ENCODE measurements at regions not wholly inside any gene's neighbourhood (a gene's known extent, or its start where the extent isn't known, plus 50 kb on each side); places are given as distances from the start of the nearest gene placed in this dataset.

DNA sequence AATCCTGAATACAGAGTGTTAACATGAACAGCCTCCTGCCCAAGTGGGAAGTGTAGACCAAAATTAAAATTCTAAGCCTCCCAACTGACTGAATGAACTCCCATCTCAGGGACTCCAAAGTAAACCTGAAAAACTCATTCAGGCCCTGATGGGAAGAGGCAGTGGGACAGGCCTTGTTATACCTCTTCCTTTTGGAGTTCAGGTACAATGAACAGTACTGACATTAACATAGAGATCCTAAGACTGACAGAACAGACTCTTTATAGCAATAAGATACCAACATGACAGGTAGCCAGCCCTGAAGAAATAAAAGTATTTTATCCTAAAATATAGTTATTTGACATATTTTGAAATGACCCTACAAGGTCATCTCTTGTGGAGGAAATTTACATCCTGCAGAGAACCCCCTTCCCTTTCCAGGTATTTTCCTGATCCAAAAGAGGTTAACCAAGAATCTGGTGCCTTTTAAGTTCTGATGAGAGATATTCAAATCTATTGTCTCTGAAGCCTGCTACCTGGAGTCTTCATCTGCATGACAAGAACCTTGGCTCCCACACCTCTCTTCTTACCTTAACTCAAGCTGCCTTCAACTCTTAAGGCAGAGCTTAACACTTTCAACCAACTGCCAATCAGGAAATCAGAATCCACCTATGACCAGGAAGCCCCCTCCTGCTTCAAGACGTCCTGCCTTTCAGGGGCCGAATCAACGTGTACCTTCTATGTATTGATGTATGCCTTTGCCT is 103.3 kb upstream of the PFKP start:
- no peaks in the 10 kb centered on the region for H3K27me3 ChIP-seq
- no peak for ATAC-seq
- H3K4me1 ChIP-seq = no peaks in the 10 kb centered on the region
- H3K9me3 ChIP-seq = peaks cover 0 to 2% of the 10 kb centered on the region in 2 donors
- TF ChIP-seq, protein P1, sequence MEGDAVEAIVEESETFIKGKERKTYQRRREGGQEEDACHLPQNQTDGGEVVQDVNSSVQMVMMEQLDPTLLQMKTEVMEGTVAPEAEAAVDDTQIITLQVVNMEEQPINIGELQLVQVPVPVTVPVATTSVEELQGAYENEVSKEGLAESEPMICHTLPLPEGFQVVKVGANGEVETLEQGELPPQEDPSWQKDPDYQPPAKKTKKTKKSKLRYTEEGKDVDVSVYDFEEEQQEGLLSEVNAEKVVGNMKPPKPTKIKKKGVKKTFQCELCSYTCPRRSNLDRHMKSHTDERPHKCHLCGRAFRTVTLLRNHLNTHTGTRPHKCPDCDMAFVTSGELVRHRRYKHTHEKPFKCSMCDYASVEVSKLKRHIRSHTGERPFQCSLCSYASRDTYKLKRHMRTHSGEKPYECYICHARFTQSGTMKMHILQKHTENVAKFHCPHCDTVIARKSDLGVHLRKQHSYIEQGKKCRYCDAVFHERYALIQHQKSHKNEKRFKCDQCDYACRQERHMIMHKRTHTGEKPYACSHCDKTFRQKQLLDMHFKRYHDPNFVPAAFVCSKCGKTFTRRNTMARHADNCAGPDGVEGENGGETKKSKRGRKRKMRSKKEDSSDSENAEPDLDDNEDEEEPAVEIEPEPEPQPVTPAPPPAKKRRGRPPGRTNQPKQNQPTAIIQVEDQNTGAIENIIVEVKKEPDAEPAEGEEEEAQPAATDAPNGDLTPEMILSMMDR (IDR thresholded peaks at IDR 0.05) = no peak
- no peak for DNase-seq
- H3K4me3 ChIP-seq = no peak overlapping the region
- intact Hi-C loops (cut with DNase I) = no loop called here
- H3K27ac ChIP-seq = no peak overlapping the region
- H3K36me3 ChIP-seq = no peaks in the 10 kb centered on the region

DNA sequence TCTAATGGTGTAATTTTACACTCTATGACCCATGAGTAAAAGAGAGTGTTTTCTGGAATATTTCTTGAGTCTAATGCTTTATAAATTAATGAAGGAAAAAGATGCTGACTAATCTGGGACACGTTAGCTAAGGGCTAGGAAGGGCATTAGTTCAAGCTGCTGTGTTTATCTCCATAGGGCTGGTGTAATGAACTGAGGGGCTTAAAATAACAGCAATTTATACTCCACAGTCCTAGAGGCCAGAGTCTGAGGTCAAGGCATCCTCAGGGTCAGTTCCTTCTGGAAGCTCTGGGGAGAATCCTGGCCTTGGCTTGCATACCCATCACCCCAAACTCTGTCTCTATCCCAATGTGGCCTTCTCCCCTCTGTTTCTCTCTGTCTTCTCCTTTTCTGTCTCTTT is 105.2 kb upstream of the PFKP start:
- Histone ChIP-seq H3K36me3 (no peaks in the 10 kb centered on the region), H3K27ac (no peak overlapping the region), H3K4me1 (no peaks in the 10 kb centered on the region), H3K4me3 (no peak overlapping the region), H3K27me3 (no peaks in the 10 kb centered on the region), H3K9me3 (peaks cover 0 to 2% of the 10 kb centered on the region in 2 donors)
- intact Hi-C loops (cut with DNase I) = no loop called here
- DNase-seq (no peak), ATAC-seq (no peak)
- TF ChIP-seq, protein P1 (IDR thresholded peaks at IDR 0.05) = no peak

DNA sequence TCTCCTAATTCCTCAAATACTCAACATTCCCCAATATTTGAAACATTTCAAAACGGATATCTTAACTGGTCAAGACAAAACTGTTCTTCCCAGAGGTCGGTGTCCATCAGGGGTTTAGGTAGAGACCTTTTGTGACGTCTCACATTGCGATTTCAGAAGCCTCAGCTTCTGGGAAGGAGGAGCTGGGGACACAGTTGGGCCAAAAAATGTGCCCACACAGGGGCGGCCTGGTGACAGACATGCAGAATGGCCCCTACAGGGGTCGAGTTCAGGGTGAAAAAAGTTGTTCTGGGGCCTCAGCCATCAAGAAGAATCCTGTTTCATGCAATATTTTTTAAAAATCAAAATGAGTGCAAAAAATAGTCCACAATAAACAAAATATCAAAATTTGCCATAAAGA is 108.7 kb upstream of the PFKP start:
- H3K27me3 ChIP-seq = no peaks in the 10 kb centered on the region
- H3K4me1 ChIP-seq = no peaks in the 10 kb centered on the region
- H3K27ac ChIP-seq = no peak overlapping the region
- intact Hi-C loops (cut with DNase I) = no loop called here
- DNase-seq (no peak), ATAC-seq (no peak)
- H3K9me3 ChIP-seq = peaks cover 0 to 2% of the 10 kb centered on the region in 2 donors
- no peaks in the 10 kb centered on the region for H3K36me3 ChIP-seq
- TF ChIP-seq, protein P1 (IDR thresholded peaks at IDR 0.05) = no peak
- no peak overlapping the region for H3K4me3 ChIP-seq

DNA sequence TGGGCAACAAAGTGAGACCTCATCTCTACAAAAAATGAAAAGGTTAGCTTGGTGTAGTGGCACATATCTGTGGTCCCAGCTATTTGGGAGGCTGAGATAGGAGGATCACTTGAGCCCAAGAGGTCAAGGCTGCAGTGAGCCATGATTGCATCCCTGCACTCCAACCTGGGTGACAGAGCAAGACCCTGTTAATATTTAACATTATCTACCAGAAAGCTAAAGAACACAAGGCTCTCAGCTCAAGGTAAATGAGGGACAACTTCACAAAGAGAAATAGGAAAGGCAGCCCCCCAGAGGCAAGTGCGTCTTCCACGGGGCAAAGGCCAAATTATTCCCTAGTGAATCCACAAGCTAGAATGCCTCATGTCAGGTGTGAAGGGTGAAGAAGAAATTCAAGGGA is 109.6 kb upstream of the PFKP start:
- peaks cover 0 to 2% of the 10 kb centered on the region in 2 donors for H3K9me3 ChIP-seq
- TF ChIP-seq, protein P1 (IDR thresholded peaks at IDR 0.05) = no peak
- H3K36me3 ChIP-seq = no peaks in the 10 kb centered on the region
- no peak for DNase-seq
- H3K4me1 ChIP-seq = no peaks in the 10 kb centered on the region
- no peak overlapping the region for H3K4me3 ChIP-seq
- ATAC-seq = no peak
- no peaks in the 10 kb centered on the region for H3K27me3 ChIP-seq
- intact Hi-C loops (cut with DNase I) = no loop called here
- H3K27ac ChIP-seq = no peak overlapping the region

DNA sequence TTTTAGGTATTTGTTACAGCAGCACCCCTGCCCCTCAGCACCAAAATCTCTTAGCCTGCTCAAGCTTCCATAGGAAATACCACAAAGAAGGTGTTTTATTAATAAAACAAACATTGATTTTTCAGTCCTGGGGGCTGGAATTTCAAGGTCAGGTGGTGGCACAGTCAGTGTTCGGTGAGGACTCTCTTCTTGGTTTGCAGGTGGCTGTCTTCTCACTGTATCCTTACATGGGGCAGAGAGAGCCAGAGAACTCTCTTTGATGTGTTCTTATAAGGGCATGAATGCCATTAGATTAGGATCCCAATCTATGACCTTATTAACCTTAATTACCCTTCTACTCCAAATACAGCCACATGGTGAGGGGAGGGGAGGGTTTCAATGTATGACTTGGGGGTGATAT is 112.3 kb upstream of the PFKP start:
- Histone ChIP-seq H3K9me3 (no peaks in the 10 kb centered on the region), H3K36me3 (no peaks in the 10 kb centered on the region), H3K4me1 (no peaks in the 10 kb centered on the region), H3K4me3 (no peak overlapping the region), H3K27me3 (no peaks in the 10 kb centered on the region), H3K27ac (no peak overlapping the region)
- TF ChIP-seq, protein P1 (IDR thresholded peaks at IDR 0.05) = no peak
- ATAC-seq (no peak), DNase-seq (no peak)
- intact Hi-C loops (cut with DNase I) = no loop called here
